ENCODE measurements at regions not wholly inside any gene's neighbourhood (a gene's known extent, or its start where the extent isn't known, plus 50 kb on each side); places are given as distances from the start of the nearest gene placed in this dataset.
A peak's percentile ranks its signal among the peaks of the same experiment; 100 is the strongest.

GRCh38 chr10:63699785-63700613 is 178.8 kb downstream of the REEP3 start (continued):
- TF ChIP-seq ZNF561 (tag by site-specific recombination; IDR thresholded peaks at IDR 0.05; ENCODE audit: borderline replicate concordance) (no peak), ZBTB26 (tag by site-specific recombination; optimal IDR thresholded peaks at IDR 0.05) (no peak), REST (tag by site-specific recombination; IDR thresholded peaks at IDR 0.05) (no peak), PRDM6 (tag by site-specific recombination; IDR thresholded peaks at IDR 0.05) (peak; percentile 74), GFI1B (tag by site-specific recombination; IDR thresholded peaks at IDR 0.05) (peak; percentile 53; the same call in 1 of the 2 replicates), ZNF639 (tag by site-specific recombination; IDR thresholded peaks at IDR 0.05) (peak; percentile 80), ATF2 (tag by site-specific recombination; IDR thresholded peaks at IDR 0.05; ENCODE audit: low read depth) (no peak), ZNF354C (tag by site-specific recombination; IDR thresholded peaks at IDR 0.05; ENCODE audit: borderline replicate concordance, low read depth) (no peak), ZNF146 (tag by site-specific recombination; IDR thresholded peaks at IDR 0.05) (no peak), HOXC10 (CRISPR knock-in tag; IDR thresholded peaks at IDR 0.05) (no peak), EGR2 (tag by site-specific recombination; IDR thresholded peaks at IDR 0.05; ENCODE audit: low read depth) (no peak), ZNF140 (tag by site-specific recombination; IDR thresholded peaks at IDR 0.05) (no peak), ZNF777 (tag by site-specific recombination; IDR thresholded peaks at IDR 0.05; ENCODE audit: borderline replicate concordance) (no peak), ZNF10 (tag by site-specific recombination; IDR thresholded peaks at IDR 0.05) (no peak), ZNF423 (tag by site-specific recombination; IDR thresholded peaks at IDR 0.05) (no peak), ZNF19 (tag by site-specific recombination; IDR thresholded peaks at IDR 0.05; ENCODE audit: low read depth) (no peak), ZNF658 (tag by site-specific recombination; IDR thresholded peaks at IDR 0.05) (no peak), ZNF202 (tag by site-specific recombination; IDR thresholded peaks at IDR 0.05; ENCODE audit: borderline replicate concordance) (no peak), PRDM2 (tag by site-specific recombination; IDR thresholded peaks at IDR 0.05; ENCODE audit: borderline replicate concordance) (no peak), ZBTB17 (tag by site-specific recombination; IDR thresholded peaks at IDR 0.05) (peak; percentile 18; the same call in 1 of the 2 replicates)
